Esophagus squamous epithelium (tissue), 5 donors: ENCODE measurements at regions not wholly inside any gene's neighbourhood (a gene's known extent, or its start where the extent isn't known, plus 50 kb on each side); places are given as distances from the start of the nearest gene placed in this dataset.

ENCODE experiments used
- DNase-seq: peaks from one replicate; lab custom pipeline; 2025; lab: John Stamatoyannopoulos, UW
- H3K27ac ChIP-seq, 4 donors: fragments of 200-600 bp; sonication (generic); one replicate each; pipeline ENCODE4 v1.5.1; 2016 to 2019; ENCODE audit warnings: mild to moderate bottlenecking in 1 of 4
- H3K27me3 ChIP-seq, 4 donors: fragments of 200-600 bp; sonication (generic); 1 replicate in 3 of 4; 2 replicates in 1 of 4; pipeline versions ENCODE4 v1.5.1 to v1.6.0; 2017 to 2021; ENCODE audit warnings: antibody characterized with exemption in 1 of 4
- H3K36me3 ChIP-seq, 3 donors: fragments of 200-600 bp; sonication (generic); one replicate each; pipeline ENCODE4 v1.5.1; 2016 to 2019
- H3K4me1 ChIP-seq, 3 donors: fragments of 200-600 bp; sonication (generic); one replicate each; pipeline ENCODE4 v1.5.1; 2017 to 2019
- H3K4me3 ChIP-seq, 4 donors: fragments of 200-600 bp; sonication (generic); 1 replicate in 3 of 4; 2 replicates in 1 of 4; pipeline ENCODE4 v1.5.1; 2016 to 2019; ENCODE audit warnings: mild to moderate bottlenecking in 2 of 4, moderate library complexity in 1 of 4
- H3K9me3 ChIP-seq, 3 donors: fragments of 200-600 bp; sonication (generic); one replicate each; pipeline ENCODE4 v1.5.1; 2016 to 2019
- CTCF ChIP-seq, 6 experiments: fragments of 450-650 bp in 4 of 6; fragments of 200-600 bp in 2 of 6; sonication (generic) in 2 of 6; IDR thresholded peaks; one replicate each; pipeline ENCODE4 v1.5.1; 2016 to 2019; ENCODE audit warnings: antibody characterized with exemption in 6 of 6, mild to moderate bottlenecking in 4 of 6, moderate library complexity in 4 of 6
- POLR2A ChIP-seq, 4 donors: fragments of 450-650 bp; IDR thresholded peaks; one replicate each; pipeline ENCODE4 v1.6.1; 2017; ENCODE audit warnings: antibody characterized with exemption in 4 of 4, mild to moderate bottlenecking in 4 of 4, moderate library complexity in 3 of 4
- WGBS, 2 donors: methylation state at CpG; one replicate each; pipeline ENCODE4 v1.1.5; 2018; 5-methylcytosine and 5-hydroxymethylcytosine counted together
- intact Hi-C: fragments of 100-400 bp; cut with DNase I; formaldehyde crosslinking; loops from one replicate; pipeline ENCODE4 v1.15.0; 2022
- donor health status: DM: yes; HTN: yes; CAD: no.

- no peak for DNase-seq
- no peaks in the 10 kb centered on the region for H3K36me3 ChIP-seq
- H3K4me3 ChIP-seq, result no peak overlapping the region
- no peak overlapping the region for H3K27ac ChIP-seq
- no peaks in the 10 kb centered on the region for H3K9me3 ChIP-seq
- TF ChIP-seq POLR2A (IDR thresholded peaks at IDR 0.05), result no peak
- no peak for TF ChIP-seq CTCF (IDR thresholded peaks at IDR 0.05)
- intact Hi-C loops, result no loop called here
- H3K27me3 ChIP-seq, result no peaks in the 10 kb centered on the region
- peaks cover 0 to 5% (median 0%) of the 10 kb centered on the region in 3 donors for H3K4me1 ChIP-seq
- 91 to 94% methylated on average over 6 of the region's 6 CpGs for WGBS, 2 donors
Observed at GRCh38 chr14:71208702-71209357, 301.6 kb downstream of the PCNX1 start.

- Histone ChIP-seq H3K4me1 (peaks cover 0 to 5% (median 0%) of the 10 kb centered on the region in 3 donors), H3K27ac (no peak overlapping the region), H3K4me3 (no peak overlapping the region), H3K27me3 (no peaks in the 10 kb centered on the region), H3K36me3 (no peaks in the 10 kb centered on the region), H3K9me3 (no peaks in the 10 kb centered on the region)
- DNase-seq, result no peak
- no peak for TF ChIP-seq CTCF (IDR thresholded peaks at IDR 0.05)
- intact Hi-C loops, result no loop called here
- WGBS, 2 donors, result 69 to 94% methylated on average over 4 to 5 of the region's 6 CpGs
Observed at GRCh38 chr14:71209888-71210287, 302.6 kb downstream of the PCNX1 start.

GRCh38 chr14:71212093-71212492, 304.8 kb downstream of the PCNX1 start:
- Histone ChIP-seq H3K9me3 (no peaks in the 10 kb centered on the region), H3K36me3 (no peaks in the 10 kb centered on the region), H3K27me3 (no peaks in the 10 kb centered on the region), H3K27ac (no peak overlapping the region), H3K4me3 (no peak overlapping the region), H3K4me1 (peaks cover 0 to under 1% (median 0%) of the 10 kb centered on the region in 3 donors)
- intact Hi-C loops, result no loop called here
- DNase-seq, result no peak
- WGBS, 2 donors, result 77 to 100% methylated on average over 1 to 4 of the region's 5 CpGs
- TF ChIP-seq POLR2A (IDR thresholded peaks at IDR 0.05) (no peak), CTCF (IDR thresholded peaks at IDR 0.05) (no peak)

- Histone ChIP-seq H3K27ac (no peak overlapping the region), H3K27me3 (no peaks in the 10 kb centered on the region), H3K4me3 (no peak overlapping the region), H3K9me3 (no peaks in the 10 kb centered on the region), H3K36me3 (no peaks in the 10 kb centered on the region), H3K4me1 (no peaks in the 10 kb centered on the region)
- intact Hi-C loops, result no loop called here
- TF ChIP-seq POLR2A (IDR thresholded peaks at IDR 0.05) (no peak), CTCF (IDR thresholded peaks at IDR 0.05) (no peak)
- WGBS, 2 donors, result 43 to 59% methylated on average over 10 of the region's 10 CpGs
- no peak for DNase-seq
Observed at GRCh38 chr14:71212683-71213107, 305.4 kb downstream of the PCNX1 start.

- TF ChIP-seq CTCF (IDR thresholded peaks at IDR 0.05) (no peak), POLR2A (IDR thresholded peaks at IDR 0.05) (no peak)
- H3K36me3 ChIP-seq, result no peaks in the 10 kb centered on the region
- H3K27me3 ChIP-seq, result no peaks in the 10 kb centered on the region
- H3K4me1 ChIP-seq, result no peaks in the 10 kb centered on the region
- DNase-seq, result no peak
- H3K4me3 ChIP-seq, result no peak overlapping the region
- H3K9me3 ChIP-seq, result no peaks in the 10 kb centered on the region
- no peak overlapping the region for H3K27ac ChIP-seq
- intact Hi-C loops, result no loop called here
- 61 to 79% methylated on average over 2 of the region's 2 CpGs for whole genome bisulfite sequencing, 2 donors
Observed at GRCh38 chr14:71214241-71214640, 307.0 kb downstream of the PCNX1 start.
